ENCODE measurements at regions not wholly inside any gene's neighbourhood (a gene's known extent, or its start where the extent isn't known, plus 50 kb on each side); places are given as distances from the start of the nearest gene placed in this dataset.

- TF ChIP-seq CTCF (IDR thresholded peaks at IDR 0.05) (no peak), POLR2A (IDR thresholded peaks at IDR 0.05) (no peak)
These were observed 1249.8 kb downstream of the NSUN3 start for GRCh38 chr3:95312650-95313049.
